T47D (cell line): ENCODE measurements at regions not wholly inside any gene's neighbourhood (a gene's known extent, or its start where the extent isn't known, plus 50 kb on each side); places are given as distances from the start of the nearest gene placed in this dataset.
"Not testable (repeated sequence)": the region's sequence is repeated elsewhere in the genome, so short reads cannot be mapped to it uniquely, and the experiment has no call there.

ENCODE experiments used
- DNase-seq, 2 experiments: peaks; one replicate each; pipeline versions ENCODE4 v3.0.0 to v3.0.0-alpha.2; 2011 to 2012; ENCODE audit warnings: low read depth in 1 of 2, low spot score in 1 of 2
- JUND ChIP-seq: IDR thresholded peaks from 2 replicates; pipeline ENCODE4 v1.6.1; 2012; ENCODE audit warnings: low read depth
- in situ Hi-C: cut with HindIII; loops from 2 replicates; pipeline ENCODE4 v1.10.0; 2016; ENCODE audit warnings: low sequenced_read_pairs, low pct_unique_long_range_greater_than_20kb

GRCh38 chr9:92242260-92243136 lies 51.0 kb downstream of the IARS1 start:
- in situ Hi-C loops, result no loop called here
- TF ChIP-seq JUND, result no peak
- DNase-seq, result no peak

DNA sequence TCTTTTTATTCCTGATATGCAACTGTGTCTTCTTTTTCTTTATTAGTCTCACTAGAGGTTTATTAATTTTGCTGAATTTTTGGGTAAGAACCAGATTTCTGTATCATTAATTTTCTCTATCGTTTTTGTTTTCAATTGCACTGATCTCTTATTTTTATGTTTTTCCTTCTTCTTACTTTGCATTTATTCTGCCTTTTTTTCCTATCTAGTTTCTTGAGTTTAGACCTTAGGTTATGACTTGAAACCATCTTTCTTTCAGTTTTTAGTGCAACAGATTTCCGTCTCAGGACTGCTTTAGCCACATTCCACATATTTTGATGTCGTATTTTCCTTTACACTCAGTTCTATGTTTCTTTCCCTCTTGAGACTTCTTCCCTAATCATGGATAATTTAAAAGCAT lies 56.6 kb downstream of the IARS1 start:
- no peak for DNase-seq
- TF ChIP-seq JUND, result no peak
- in situ Hi-C loops, result no loop called here

DNA sequence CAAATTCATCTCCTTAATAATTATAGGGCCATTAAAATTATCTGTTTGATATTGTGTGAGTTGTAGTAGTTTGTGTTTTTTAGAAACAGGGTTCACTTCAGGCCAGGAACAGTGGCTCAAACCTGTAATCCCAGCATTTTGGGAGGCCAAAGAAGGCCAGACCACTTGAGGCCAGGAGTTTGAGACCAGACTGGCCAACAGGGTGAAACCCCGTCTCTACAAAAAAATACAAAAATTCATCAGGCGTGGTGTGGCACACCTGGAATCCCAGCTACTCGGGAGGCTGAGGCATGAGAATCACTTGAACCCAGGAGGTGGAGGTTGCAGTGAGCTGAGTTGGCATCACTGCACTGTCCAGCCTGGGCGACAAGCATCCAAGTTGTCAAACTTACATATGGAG lies 57.0 kb downstream of the IARS1 start:
- no peak for DNase-seq
- in situ Hi-C loops, result no loop called here
- TF ChIP-seq JUND, result no peak

DNA sequence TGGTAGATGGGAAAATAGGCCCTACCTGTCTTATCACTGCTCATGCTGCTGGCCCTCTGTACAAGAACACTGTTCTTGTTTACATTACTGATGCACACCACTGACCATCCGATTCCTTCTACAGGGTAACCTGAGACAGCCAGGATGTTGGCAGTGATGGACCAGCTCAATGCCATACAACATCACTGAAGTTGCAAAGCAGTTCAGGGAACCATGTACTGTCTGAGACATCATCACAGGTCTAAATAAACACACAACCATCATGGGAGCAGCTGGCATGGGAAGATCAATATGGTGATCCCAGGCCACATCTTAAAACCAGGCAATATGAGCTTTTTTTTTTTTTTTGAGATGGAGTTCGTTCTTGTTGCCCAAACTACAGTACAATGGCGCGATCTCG lies 59.0 kb downstream of the IARS1 start:
- in situ Hi-C loops, result no loop called here
- DNase-seq, result no peak
- no peak for TF ChIP-seq JUND

DNA sequence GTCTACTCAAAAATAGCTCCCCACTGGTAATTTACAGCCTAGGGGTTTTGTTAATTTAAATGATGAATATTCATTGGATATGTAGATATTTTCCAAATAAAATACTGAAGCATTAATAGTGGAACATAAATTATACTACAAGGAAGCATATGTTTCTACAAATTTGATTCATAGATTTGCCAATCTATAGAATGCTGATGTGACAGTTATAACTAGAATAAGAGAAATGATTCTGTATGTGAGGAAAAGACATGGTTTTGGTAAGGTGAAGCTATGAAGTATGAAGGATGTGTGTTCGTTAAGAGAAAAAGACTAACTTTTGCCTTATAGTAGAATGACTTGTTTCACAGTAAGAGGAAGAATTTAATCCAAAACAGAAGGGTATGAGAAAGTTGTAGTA lies 61.3 kb downstream of the IARS1 start:
- DNase-seq, result no peak
- in situ Hi-C loops, result no loop called here
- no peak for TF ChIP-seq JUND

DNA sequence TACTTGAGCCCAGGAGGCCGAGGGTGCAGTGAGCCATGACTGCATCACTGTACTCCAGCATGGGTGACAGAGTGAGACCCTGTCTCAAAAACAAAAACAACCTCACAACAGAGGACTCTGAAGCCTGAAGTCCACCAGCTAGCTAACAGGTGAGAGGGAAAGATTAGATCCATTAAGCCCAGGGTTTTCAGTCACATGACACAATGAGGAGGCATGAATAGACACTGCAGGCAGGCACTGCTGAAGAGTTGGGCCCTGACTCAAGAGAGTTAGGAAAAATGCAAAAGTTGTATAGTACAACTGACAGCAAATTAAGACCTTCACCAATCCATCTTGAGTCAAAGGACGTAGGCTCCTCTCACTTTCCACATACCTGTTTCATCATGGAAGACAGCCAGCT lies 64.9 kb downstream of the IARS1 start:
- in situ Hi-C loops, result no loop called here
- TF ChIP-seq JUND, result no peak
- DNase-seq, result no peak

- no peak for DNase-seq
- TF ChIP-seq JUND, result no peak
- in situ Hi-C loops, result no loop called here
Measured at GRCh38 chr9:92224177-92224576, 69.3 kb downstream of the IARS1 start.

GRCh38 chr9:92223758-92224157 lies 69.7 kb downstream of the IARS1 start:
- in situ Hi-C loops, result no loop called here
- no peak for DNase-seq

GRCh38 chr9:92208693-92209524 lies 84.6 kb downstream of the IARS1 start:
- DNase-seq, result no peak
- no peak for TF ChIP-seq JUND
- in situ Hi-C loops, result no loop called here

More at GRCh38 chr9:92223758-92224157, 69.7 kb downstream of the IARS1 start:
- no peak for TF ChIP-seq JUND

DNA sequence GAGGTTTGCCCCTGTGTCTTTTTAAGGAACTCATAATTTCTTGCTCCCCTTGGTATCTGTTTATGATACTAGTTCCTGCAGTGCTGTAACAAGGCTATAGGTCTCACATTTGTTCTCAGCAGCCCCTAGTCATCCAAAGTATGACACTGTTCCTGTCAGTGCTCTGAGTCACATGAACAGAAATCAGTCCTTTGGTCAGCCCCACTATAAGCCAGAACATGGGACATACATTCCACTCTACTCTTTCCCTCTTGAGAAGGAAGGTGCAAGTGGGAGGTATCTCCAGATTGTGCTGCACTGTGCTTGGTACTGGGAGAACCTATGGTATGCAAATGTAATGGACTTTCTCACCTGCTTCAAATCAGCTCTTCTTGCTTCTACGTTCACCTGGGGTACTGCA lies 87.0 kb downstream of the IARS1 start:
- DNase-seq, result no peak
- in situ Hi-C loops, result no loop called here
- TF ChIP-seq JUND, result no peak

GRCh38 chr9:92203887-92204286 lies 88.7 kb upstream of the SPTLC1 start:
- DNase-seq, result peak in 1 of 2 experiments; percentile 32
- in situ Hi-C loops, result not testable (repeated sequence)

DNA sequence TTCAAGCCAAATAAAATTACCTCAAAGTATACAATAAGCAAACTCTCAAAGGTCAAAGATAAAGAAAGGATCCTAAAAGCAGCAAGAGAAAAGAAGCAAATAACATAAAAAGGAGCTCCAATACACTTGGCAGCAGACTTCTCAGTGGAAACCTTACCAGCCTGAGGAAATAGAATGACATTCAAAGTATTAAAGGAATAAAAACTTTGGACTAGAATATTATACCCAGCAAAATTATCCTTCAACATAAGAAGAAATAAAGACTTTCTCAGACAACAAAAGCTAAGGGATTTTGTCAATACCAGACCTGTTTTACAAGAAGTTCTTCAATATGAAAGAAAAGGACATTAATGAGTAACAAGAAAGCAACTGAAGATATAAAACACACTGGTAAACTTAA lies 83.0 kb upstream of the SPTLC1 start:
- DNase-seq, in situ Hi-C loops: not testable (repeated sequence)

DNA sequence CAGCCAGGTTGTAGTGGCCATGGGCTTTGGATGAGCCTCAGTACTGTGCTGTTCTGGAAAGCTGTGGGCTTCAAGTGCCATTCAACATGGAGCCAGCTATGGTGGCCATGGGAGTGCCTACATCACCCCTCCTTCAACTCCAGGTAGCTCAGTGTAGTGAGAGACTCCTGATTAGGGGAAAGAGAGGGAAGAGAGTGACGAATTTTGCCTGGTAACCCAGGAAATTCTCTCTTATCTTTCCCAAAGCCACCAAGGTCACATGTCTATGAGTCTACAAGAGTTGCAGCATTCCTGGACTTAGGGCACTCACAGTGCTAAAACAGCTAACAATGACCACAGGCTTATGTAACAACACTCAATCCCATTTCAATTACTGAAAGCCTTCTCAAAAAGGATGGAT lies 81.7 kb upstream of the SPTLC1 start:
- DNase-seq, result no peak
- in situ Hi-C loops, result no loop called here
- TF ChIP-seq JUND, result no peak
